GM18909 (cell line): ENCODE measurements at regions not wholly inside any gene's neighbourhood (a gene's known extent, or its start where the extent isn't known, plus 50 kb on each side); places are given as distances from the start of the nearest gene placed in this dataset.

Experiments used
- ATAC-seq: cut with Tn5 transposase; IDR thresholded peaks from one replicate; pipeline ENCODE4 v1.9.1; 2021; ENCODE audit warnings: mild to moderate bottlenecking; ENCODE audit not compliant: unreplicated experiment, poor library complexity

DNA sequence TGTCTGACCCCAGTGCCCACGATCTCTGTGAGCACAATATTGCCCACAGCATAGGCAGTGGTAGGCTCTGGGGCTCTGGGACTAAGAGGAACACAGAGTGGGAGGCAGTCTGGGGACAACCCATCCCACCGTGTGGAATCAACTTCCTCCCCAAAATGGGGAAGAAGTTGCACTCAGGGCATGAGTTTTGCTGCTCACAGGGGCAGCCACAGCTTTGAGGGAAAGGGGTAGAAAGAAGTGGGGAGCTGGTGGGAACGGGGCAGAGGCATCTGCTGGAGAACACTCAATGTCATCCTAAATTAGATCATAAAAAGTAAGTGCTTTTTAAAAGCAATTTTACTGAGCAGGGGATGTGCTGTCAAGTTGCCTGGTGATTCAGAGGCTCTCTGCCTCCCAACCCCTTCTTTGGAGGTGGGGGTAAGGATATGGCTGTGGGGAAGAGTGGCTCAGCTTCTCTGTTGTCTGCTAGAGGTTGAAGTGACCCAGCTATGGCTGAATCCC lies 233.8 kb upstream of the NCAM1 start:
- no peak for ATAC-seq

DNA sequence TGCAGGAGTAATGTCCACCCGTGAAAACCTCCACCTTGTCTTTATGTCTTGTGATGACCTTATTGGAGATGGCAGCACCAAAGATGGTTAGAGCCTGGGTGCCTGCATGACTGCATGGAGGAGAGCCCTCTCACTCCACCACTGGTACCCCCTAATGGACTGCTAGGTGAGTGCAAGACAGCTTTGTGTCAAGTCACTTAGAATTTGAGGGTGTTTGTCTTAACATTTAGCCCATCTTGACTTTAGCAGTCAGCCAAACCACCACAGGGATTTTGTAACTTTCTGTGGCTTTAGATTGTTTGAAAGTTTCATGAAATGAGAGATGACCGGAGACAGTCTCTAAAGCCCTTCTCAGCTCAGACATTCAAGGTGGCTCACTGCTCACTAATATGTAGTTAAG lies 232.9 kb upstream of the NCAM1 start:
- ATAC-seq, result no peak

DNA sequence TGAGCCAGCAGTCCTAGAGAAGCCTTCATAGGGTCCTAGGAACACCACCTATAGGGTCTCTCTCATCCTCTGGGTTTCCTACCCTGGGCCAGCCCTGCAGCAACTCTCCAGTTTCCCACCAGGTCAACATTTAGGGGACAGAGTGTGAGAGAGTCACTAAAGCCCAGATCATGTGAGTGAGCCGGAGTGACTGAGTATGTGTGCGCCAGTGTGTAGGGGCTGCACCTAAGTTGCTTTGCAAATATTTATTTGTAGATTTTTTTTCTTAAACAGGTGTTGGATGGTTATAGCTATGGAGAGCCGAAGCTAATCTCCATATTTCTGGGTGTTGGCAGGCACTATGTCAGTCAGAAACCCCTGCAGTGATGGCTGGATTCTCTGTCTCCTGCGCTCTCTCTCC lies 232.5 kb upstream of the NCAM1 start:
- ATAC-seq, result no peak

GRCh38 chr11:112730591-112730990 lies 230.6 kb upstream of the NCAM1 start:
- no peak for ATAC-seq

DNA sequence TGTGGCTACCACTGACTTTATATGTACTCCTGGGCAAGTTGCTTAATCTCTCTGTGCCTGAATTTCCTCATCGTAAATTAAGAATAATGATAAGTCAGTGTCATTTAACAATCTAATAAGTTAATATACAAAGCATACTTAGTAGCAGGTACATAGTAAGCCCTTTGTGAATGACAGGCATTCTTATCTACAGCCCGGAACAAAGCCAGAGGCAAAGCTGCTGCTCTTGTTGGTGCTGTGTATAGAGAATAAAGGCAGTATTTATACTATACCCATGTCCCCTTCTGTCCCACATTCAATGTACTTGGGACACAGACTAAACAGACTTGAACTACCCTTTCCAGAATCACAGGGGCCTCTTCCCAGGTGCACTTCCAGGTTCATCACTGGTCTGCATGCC lies 229.7 kb upstream of the NCAM1 start:
- no peak for ATAC-seq

DNA sequence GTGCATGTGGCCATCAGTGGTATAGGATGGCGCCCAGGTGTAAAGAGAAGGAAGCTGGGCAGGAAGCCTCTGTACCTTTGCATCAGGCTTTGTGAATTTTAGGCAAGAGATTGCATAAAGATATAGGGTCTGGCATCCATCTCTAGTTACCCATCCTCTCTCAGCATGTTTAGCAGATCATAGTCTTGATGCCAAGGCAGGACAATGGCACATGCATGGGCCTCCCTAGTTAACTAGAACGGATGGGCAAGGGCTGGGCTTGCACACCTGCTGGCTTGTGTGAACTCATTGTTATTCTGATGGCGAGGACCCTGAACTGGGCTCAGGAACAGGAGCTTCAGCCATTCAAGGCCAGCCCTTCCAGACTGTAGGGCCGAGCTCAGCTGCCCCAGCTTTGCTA lies 229.2 kb upstream of the NCAM1 start:
- no peak for ATAC-seq

DNA sequence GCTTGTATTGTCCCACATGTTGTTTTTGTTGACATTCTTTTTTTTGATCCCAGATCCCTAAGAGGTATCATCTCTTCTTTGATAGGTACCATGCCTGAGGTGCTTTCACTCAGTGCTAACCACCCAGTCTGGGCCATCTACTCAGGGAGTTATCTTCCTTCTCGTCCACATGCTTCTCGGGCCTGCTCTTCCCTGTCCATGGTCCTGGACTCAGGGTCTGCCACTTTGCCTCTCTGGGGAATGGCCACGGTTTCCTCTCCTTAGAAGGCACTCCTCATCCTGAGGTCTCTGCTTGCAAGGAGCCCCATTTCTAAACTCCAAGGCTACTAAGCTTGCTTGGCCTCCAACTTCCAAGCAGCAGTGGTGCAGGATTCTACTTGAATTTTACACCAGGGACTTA lies 227.0 kb upstream of the NCAM1 start:
- ATAC-seq, result no peak

GRCh38 chr11:112735470-112735869 lies 225.8 kb upstream of the NCAM1 start:
- ATAC-seq, result no peak

- ATAC-seq, result no peak
Measured at GRCh38 chr11:112744041-112744440, 217.2 kb upstream of the NCAM1 start.

GRCh38 chr11:112745973-112746372 lies 215.2 kb upstream of the NCAM1 start:
- no peak for ATAC-seq

- ATAC-seq, result no peak
Measured at GRCh38 chr11:112748252-112748651, 213.0 kb upstream of the NCAM1 start.

DNA sequence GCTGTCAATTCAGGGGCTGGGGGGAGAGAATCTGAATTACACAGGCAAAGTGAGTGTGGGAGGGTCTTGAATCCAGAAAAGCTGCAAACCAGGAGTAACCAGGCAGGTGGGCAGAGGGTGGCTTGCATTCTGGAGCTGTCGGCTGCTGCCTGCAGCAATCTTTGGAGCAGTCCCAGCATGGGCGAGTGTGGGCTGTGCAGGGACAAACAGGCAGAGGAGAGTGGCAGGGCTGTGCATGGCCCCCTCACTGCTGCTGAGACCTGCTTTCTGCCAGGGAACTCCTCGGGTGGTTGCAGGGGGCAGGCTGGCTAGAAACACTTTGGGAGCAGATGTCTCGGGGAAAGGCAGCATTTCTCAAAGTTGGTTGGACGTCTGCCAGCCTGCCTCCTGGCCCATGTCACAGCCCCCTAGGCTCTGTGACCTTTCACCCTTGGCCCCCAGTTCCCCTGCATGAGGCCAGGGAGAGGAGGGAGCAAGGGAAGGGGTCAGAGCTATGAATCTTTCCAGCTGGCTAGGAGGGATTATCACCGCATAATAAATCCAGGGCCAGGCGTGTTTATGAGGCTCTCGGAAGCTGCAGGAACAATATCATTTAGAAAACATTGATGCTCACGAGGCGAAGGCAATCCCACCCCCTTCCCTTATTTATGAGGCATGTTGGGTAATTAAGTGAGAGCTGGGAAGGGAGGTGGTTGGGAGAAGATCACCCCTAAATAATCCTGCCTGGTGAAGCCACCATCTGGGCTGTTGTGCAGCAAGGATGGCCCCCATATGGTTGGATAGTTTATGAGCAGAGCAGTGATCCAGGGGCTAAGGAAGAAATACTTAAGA lies 212.3 kb upstream of the NCAM1 start:
- ATAC-seq, result no peak

- no peak for ATAC-seq
Measured at GRCh38 chr11:112751329-112751728, 209.9 kb upstream of the NCAM1 start.

GRCh38 chr11:112751772-112752171 lies 209.4 kb upstream of the NCAM1 start:
- no peak for ATAC-seq

DNA sequence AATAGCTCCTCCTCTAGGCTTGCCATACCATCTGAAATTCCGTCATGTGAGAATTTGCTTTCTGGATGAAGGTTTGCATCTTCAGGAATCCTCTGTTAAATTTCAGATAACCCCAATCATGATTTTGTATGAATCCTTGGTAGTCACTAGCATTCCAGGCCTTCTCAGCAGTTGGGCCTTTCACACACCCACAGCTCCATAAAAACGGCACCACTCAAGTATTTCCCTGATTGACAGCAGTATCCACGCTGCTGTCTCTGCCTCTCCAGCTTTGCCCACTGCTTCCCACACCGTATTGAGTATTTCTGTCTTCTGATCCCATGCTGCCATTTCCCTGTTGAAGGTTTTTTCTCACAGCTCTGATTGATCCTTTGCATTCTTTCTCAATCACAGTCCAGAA lies 208.7 kb upstream of the NCAM1 start:
- no peak for ATAC-seq

- no peak for ATAC-seq
Measured at GRCh38 chr11:112753706-112754105, 207.5 kb upstream of the NCAM1 start.

DNA sequence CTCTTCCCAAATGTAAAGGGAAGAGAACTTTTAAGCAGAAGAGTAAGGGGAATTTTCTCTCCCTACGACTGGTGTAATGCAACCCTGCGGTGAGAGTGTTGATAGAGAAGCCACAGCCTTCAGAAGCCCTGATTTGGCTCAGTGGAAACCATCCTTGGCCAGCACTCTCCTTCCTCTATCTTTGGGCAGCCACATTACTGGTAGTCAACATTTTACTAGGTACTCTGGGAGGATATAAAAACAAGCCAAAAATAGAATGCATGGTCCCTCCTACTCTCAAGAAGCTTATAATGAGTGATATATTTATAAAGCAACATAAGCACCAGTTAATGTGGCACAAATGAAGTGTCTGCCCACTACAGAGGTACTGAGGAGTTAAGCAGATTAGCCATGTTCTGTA lies 201.8 kb upstream of the NCAM1 start:
- ATAC-seq, result no peak

GRCh38 chr11:112760396-112761059 lies 200.7 kb upstream of the NCAM1 start:
- no peak for ATAC-seq

DNA sequence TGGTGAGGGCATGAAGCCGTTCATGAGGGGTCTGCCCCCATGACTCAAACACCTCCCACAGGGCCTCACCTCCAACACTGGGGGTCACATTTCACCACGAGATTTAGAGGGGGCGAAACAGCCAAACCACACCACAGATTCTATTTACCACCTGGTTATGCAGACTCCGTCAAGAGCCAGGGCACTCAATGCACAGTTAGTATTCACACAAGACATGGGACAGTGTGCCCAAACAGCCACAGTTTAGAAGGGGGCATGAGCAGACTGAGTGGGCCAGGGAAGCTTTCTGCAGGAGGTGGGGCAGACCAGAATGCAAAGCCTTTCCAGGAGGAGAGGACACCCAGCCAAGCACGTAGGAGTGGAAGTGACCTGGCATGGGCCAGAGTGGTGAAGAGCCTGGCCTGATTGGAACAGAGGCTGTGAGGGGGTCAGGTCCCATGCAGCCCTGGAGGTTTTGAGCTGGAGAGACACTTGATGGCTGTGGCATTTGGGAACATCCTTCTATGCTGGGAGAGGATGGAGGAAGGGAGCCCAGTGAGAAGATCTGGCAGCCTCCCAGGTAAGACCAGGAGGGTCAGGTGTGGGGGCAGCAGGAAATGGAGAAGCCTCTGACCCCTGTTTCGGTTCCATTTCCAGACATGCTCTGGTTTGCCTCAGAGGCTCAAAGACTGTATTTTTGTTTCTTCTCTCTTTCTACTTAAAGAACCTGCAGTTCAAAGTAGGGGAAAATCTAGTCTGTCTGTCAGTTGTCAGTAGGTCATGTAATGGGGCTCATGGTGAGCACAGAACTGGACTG lies 199.1 kb upstream of the NCAM1 start:
- ATAC-seq, result no peak

DNA sequence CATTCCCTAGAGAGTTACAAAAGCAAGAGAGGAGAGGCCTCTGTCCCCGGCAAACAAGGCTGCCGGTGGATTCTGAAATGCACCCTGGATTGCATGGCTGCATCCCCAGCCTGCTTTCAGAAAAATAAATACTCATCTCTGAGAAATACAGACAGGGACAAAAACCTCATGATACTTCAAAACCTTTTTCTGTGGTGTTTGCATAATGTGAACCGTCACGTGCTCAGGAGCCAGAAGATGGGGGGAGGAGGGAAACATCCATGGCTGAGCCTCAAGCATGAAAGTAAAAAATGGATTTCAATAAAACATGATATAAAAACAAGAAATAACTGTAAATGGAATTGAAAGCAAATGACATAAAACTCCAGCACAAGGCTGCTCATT lies 198.5 kb upstream of the NCAM1 start:
- no peak for ATAC-seq

- no peak for ATAC-seq
Measured at GRCh38 chr11:112765337-112765736, 195.9 kb upstream of the NCAM1 start.
